ENCODE measurements at regions not wholly inside any gene's neighbourhood (a gene's known extent, or its start where the extent isn't known, plus 50 kb on each side); places are given as distances from the start of the nearest gene placed in this dataset.

- H3K4me3 ChIP-seq (ENCODE audit: low read depth, low read length): no peak overlapping the region
- no peak for DNase-seq (ENCODE audit: low read depth)
- TF ChIP-seq CTCF (IDR thresholded peaks at IDR 0.05; ENCODE audit: insufficient read depth, low read depth, low read length): no peak
These were observed 95.8 kb upstream of the TEX51 start for GRCh38 chr2:126802774-126803433.

- H3K4me3 ChIP-seq (ENCODE audit: low read depth, low read length): no peak overlapping the region
- DNase-seq (ENCODE audit: low read depth): no peak
- TF ChIP-seq CTCF (IDR thresholded peaks at IDR 0.05; ENCODE audit: insufficient read depth, low read depth, low read length): no peak
These were observed 95.3 kb upstream of the TEX51 start for GRCh38 chr2:126803434-126803775.

- TF ChIP-seq CTCF (IDR thresholded peaks at IDR 0.05; ENCODE audit: insufficient read depth, low read depth, low read length): no peak
- DNase-seq (ENCODE audit: low read depth): no peak
- no peak overlapping the region for H3K4me3 ChIP-seq (ENCODE audit: low read depth, low read length)
These were observed 94.3 kb upstream of the TEX51 start for GRCh38 chr2:126804347-126804746.

GRCh38 chr2:126808929-126809328, 89.8 kb upstream of the TEX51 start:
- H3K4me3 ChIP-seq (ENCODE audit: low read depth, low read length): no peak overlapping the region
- no peak for DNase-seq (ENCODE audit: low read depth)
- TF ChIP-seq CTCF (IDR thresholded peaks at IDR 0.05; ENCODE audit: insufficient read depth, low read depth, low read length): no peak

GRCh38 chr2:126809340-126809739, 89.3 kb upstream of the TEX51 start:
- DNase-seq (ENCODE audit: low read depth): no peak
- no peak overlapping the region for H3K4me3 ChIP-seq (ENCODE audit: low read depth, low read length)
- TF ChIP-seq CTCF (IDR thresholded peaks at IDR 0.05; ENCODE audit: insufficient read depth, low read depth, low read length): no peak

GRCh38 chr2:126810001-126810400, 88.7 kb upstream of the TEX51 start:
- no peak for DNase-seq (ENCODE audit: low read depth)
- TF ChIP-seq CTCF (IDR thresholded peaks at IDR 0.05; ENCODE audit: insufficient read depth, low read depth, low read length): no peak
- H3K4me3 ChIP-seq (ENCODE audit: low read depth, low read length): no peak overlapping the region

GRCh38 chr2:126811101-126811500, 87.6 kb upstream of the TEX51 start:
- no peak for DNase-seq (ENCODE audit: low read depth)
- H3K4me3 ChIP-seq (ENCODE audit: low read depth, low read length): no peak overlapping the region
- TF ChIP-seq CTCF (IDR thresholded peaks at IDR 0.05; ENCODE audit: insufficient read depth, low read depth, low read length): no peak
